SK-N-SH treated with all-trans-retinoic acid at 6 μM for 48 hours (cell line): ENCODE measurements at regions not wholly inside any gene's neighbourhood (a gene's known extent, or its start where the extent isn't known, plus 50 kb on each side); places are given as distances from the start of the nearest gene placed in this dataset.

Source experiments
- ATAC-seq: fragments of 200-7000 bp; cut with Tn5 transposase; 3 replicates; pipeline ENCODE4 v1.9.1; 2020; ENCODE audit warnings: mild to moderate bottlenecking, moderate library complexity
- ARNTL ChIP-seq: fragments of 450-650 bp; formaldehyde crosslinking; IDR thresholded peaks from 2 replicates; pipeline ENCODE4 v1.5.0; 2020; ENCODE audit warnings: low read depth, mild to moderate bottlenecking, moderate library complexity, borderline replicate concordance
- BACH2 ChIP-seq: fragments of 250-450 bp; sonication (Bioruptor Pico); IDR thresholded peaks from 2 replicates; pipeline ENCODE4 v1.9.0; 2021; ENCODE audit warnings: mild to moderate bottlenecking, borderline replicate concordance
- CSDC2 ChIP-seq: fragments of 250-450 bp; sonication (Bioruptor Pico); IDR thresholded peaks from 2 replicates; pipeline ENCODE4 v1.5.0; 2020; ENCODE audit warnings: mild to moderate bottlenecking, moderate library complexity
- CSRNP3 ChIP-seq: fragments of 250-450 bp; sonication (Bioruptor Pico); IDR thresholded peaks from 2 replicates; pipeline ENCODE4 v1.5.1; 2021; ENCODE audit warnings: mild to moderate bottlenecking, moderate library complexity
- ESRRG ChIP-seq: fragments of 250-450 bp; sonication (Bioruptor Pico); IDR thresholded peaks from 2 replicates; pipeline ENCODE4 v1.6.1; 2021; ENCODE audit warnings: mild to moderate bottlenecking
- GLIS3 ChIP-seq: fragments of 250-450 bp; sonication (Bioruptor Pico); IDR thresholded peaks from 2 replicates; pipeline ENCODE4 v1.5.0; 2020; ENCODE audit warnings: mild to moderate bottlenecking, moderate library complexity
- ISL1 ChIP-seq: fragments of 250-450 bp; sonication (Bioruptor Pico); IDR thresholded peaks from 2 replicates; pipeline ENCODE4 v2.1.2; 2022; ENCODE audit warnings: mild to moderate bottlenecking, moderate library complexity
- OSR1 ChIP-seq: fragments of 250-450 bp; sonication (Bioruptor Pico); IDR thresholded peaks from 2 replicates; pipeline ENCODE4 v1.8.0; 2022; ENCODE audit warnings: moderate library complexity, mild to moderate bottlenecking, inconsistent platforms
- PPARA ChIP-seq: fragments of 250-450 bp; sonication (Bioruptor Pico); IDR thresholded peaks from 2 replicates; pipeline ENCODE4 v1.5.0; 2020; ENCODE audit warnings: mild to moderate bottlenecking, borderline replicate concordance
- SNAI2 ChIP-seq: fragments of 250-450 bp; sonication (Bioruptor Pico); IDR thresholded peaks from 2 replicates; pipeline ENCODE4 v1.5.0; 2020; ENCODE audit warnings: mild to moderate bottlenecking, moderate library complexity
- TCF4 ChIP-seq: fragments of 250-450 bp; sonication (Bioruptor Pico); IDR thresholded peaks from 2 replicates; pipeline ENCODE4 v1.8.0; 2021; ENCODE audit warnings: mild to moderate bottlenecking, moderate library complexity, borderline replicate concordance
- TSHZ2 ChIP-seq: fragments of 250-450 bp; sonication (Bioruptor Pico); IDR thresholded peaks from 2 replicates; pipeline ENCODE4 v1.5.0; 2020; ENCODE audit warnings: mild to moderate bottlenecking, moderate library complexity
- ZC3H10 ChIP-seq: fragments of 250-450 bp; sonication (Bioruptor Pico); IDR thresholded peaks from 2 replicates; pipeline ENCODE4 v1.5.1; 2021; ENCODE audit warnings: mild to moderate bottlenecking, moderate library complexity
- ZFP3 ChIP-seq: fragments of 250-450 bp; sonication (Bioruptor Pico); IDR thresholded peaks from 2 replicates; pipeline ENCODE4 v1.5.0; 2020; ENCODE audit warnings: mild to moderate bottlenecking, moderate library complexity
- ZFP30 ChIP-seq: fragments of 450-650 bp; formaldehyde crosslinking; IDR thresholded peaks from 2 replicates; pipeline ENCODE4 v1.5.0; 2022; ENCODE audit warnings: mild to moderate bottlenecking, moderate library complexity
- ZNF565 ChIP-seq: fragments of 450-650 bp; formaldehyde crosslinking; conservative IDR thresholded peaks from 2 replicates; pipeline ENCODE4 v1.5.0; 2020; ENCODE audit warnings: low read depth, mild to moderate bottlenecking, moderate library complexity
- ZNF70 ChIP-seq: fragments of 450-650 bp; formaldehyde crosslinking; IDR thresholded peaks from 2 replicates; pipeline ENCODE4 v1.5.0; 2020; ENCODE audit warnings: mild to moderate bottlenecking, moderate library complexity
- ZNF8 ChIP-seq: fragments of 450-650 bp; formaldehyde crosslinking; IDR thresholded peaks from 2 replicates; pipeline ENCODE4 v1.5.0; 2020; ENCODE audit warnings: mild to moderate bottlenecking, moderate library complexity
- TF ChIP-seq, protein P1 (sequence below): fragments of 250-450 bp; sonication (Bioruptor Pico); IDR thresholded peaks from 2 replicates; pipeline ENCODE4 v1.8.0; 2020; ENCODE audit warnings: mild to moderate bottlenecking, moderate library complexity, borderline replicate concordance
- TF ChIP-seq, protein P2 (sequence below): fragments of 250-450 bp; sonication (Bioruptor Pico); IDR thresholded peaks from 2 replicates; pipeline ENCODE4 v1.8.0; 2021; ENCODE audit warnings: low read depth, mild to moderate bottlenecking, moderate library complexity, borderline replicate concordance

DNA sequence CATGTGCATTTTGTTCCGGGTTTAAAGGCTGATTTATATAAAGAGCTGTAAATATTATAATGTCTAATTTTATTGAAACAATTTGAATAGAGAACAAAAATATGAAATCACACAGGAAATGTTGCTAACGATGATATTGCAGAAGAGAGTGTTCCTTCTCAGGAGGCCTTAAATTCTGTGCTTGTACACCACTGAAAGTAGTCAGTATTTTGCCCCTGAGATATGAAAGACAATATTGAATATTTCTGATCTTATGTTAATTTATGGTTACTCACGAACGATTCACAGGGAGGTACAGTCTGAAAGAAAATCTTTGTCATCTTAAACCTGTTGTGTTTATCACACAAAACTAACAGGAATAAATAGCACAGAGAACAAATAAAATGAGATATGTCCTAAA lies 213.2 kb upstream of the PLSCR5 start (continued):
- TF ChIP-seq OSR1 (CRISPR knock-in tag): no peak
- no peak for TF ChIP-seq ARNTL (CRISPR knock-in tag)
- TF ChIP-seq ZFP30 (CRISPR knock-in tag): no peak
- TF ChIP-seq SNAI2 (CRISPR knock-in tag): no peak
- no peak for TF ChIP-seq ZNF565 (CRISPR knock-in tag)
- TF ChIP-seq, protein P1, sequence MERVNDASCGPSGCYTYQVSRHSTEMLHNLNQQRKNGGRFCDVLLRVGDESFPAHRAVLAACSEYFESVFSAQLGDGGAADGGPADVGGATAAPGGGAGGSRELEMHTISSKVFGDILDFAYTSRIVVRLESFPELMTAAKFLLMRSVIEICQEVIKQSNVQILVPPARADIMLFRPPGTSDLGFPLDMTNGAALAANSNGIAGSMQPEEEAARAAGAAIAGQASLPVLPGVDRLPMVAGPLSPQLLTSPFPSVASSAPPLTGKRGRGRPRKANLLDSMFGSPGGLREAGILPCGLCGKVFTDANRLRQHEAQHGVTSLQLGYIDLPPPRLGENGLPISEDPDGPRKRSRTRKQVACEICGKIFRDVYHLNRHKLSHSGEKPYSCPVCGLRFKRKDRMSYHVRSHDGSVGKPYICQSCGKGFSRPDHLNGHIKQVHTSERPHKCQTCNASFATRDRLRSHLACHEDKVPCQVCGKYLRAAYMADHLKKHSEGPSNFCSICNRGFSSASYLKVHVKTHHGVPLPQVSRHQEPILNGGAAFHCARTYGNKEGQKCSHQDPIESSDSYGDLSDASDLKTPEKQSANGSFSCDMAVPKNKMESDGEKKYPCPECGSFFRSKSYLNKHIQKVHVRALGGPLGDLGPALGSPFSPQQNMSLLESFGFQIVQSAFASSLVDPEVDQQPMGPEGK: no peak
- TF ChIP-seq CSDC2: no peak
- TF ChIP-seq CSRNP3 (CRISPR knock-in tag): no peak
- TF ChIP-seq ESRRG (CRISPR knock-in tag): no peak
- no peak for TF ChIP-seq ZC3H10 (CRISPR knock-in tag)
- TF ChIP-seq, all 23 proteins: peak for 0

- ATAC-seq: peak; percentile 82
- TF ChIP-seq SNAI2 (CRISPR knock-in tag) (no peak), ARNTL (CRISPR knock-in tag) (no peak), CSRNP3 (CRISPR knock-in tag) (no peak), ZNF565 (CRISPR knock-in tag) (no peak)
- TF ChIP-seq, protein P1: no peak
Observed at GRCh38 chr3:146817704-146818103, 212.6 kb upstream of the PLSCR5 start.

- ATAC-seq: no peak
- TF ChIP-seq ARNTL (CRISPR knock-in tag) (no peak), ISL1 (CRISPR knock-in tag) (no peak), ZNF8 (CRISPR knock-in tag) (no peak), TSHZ2 (CRISPR knock-in tag) (no peak), ZNF70 (CRISPR knock-in tag) (no peak), OSR1 (CRISPR knock-in tag) (no peak), CSDC2 (no peak), ZNF565 (CRISPR knock-in tag) (no peak), ZFP3 (CRISPR knock-in tag) (no peak), CSRNP3 (CRISPR knock-in tag) (no peak), GLIS3 (CRISPR knock-in tag) (no peak), PPARA (no peak), BACH2 (CRISPR knock-in tag) (no peak), ESRRG (CRISPR knock-in tag) (no peak), TCF4 (no peak)
- TF ChIP-seq, protein P2, sequence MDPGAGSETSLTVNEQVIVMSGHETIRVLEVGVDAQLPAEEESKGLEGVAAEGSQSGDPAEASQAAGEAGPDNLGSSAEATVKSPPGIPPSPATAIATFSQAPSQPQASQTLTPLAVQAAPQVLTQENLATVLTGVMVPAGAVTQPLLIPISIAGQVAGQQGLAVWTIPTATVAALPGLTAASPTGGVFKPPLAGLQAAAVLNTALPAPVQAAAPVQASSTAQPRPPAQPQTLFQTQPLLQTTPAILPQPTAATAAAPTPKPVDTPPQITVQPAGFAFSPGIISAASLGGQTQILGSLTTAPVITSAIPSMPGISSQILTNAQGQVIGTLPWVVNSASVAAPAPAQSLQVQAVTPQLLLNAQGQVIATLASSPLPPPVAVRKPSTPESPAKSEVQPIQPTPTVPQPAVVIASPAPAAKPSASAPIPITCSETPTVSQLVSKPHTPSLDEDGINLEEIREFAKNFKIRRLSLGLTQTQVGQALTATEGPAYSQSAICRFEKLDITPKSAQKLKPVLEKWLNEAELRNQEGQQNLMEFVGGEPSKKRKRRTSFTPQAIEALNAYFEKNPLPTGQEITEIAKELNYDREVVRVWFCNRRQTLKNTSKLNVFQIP: no peak
- TF ChIP-seq, protein P1: no peak
Observed at GRCh38 chr3:146814601-146815315, 209.6 kb upstream of the PLSCR5 start.
